ENCODE measurements at regions not wholly inside any gene's neighbourhood (a gene's known extent, or its start where the extent isn't known, plus 50 kb on each side); places are given as distances from the start of the nearest gene placed in this dataset.

DNA sequence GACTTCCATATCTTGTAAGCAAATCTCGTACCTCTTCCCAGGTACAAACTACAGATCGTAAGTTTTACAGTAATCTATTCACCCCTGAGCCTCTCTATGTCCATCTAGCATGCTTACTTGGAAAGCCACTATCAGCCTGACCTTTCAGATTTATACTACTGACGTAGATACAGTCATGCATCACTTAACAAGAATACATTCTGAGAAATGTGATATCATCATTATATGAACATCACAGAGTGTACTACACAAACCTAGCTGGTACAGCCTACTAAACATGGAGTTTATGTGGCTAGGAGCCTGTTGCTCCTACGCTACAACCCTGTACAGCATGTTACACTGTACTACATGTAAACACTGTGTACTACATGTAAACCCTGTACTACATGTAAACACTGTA is 293.2 kb upstream of the ZNF804A start:
- intact Hi-C loops (cut with DNase I; ENCODE audit: low total_unique reads): no loop called here
- no peaks in the 10 kb centered on the region for H3K9me3 ChIP-seq
- no peaks in the 10 kb centered on the region for H3K27me3 ChIP-seq
- H3K4me1 ChIP-seq: no peaks in the 10 kb centered on the region
- 66 to 82% (median 81%) methylated on average over 4 of the region's 4 CpGs for WGBS, 5 donors
- H3K36me3 ChIP-seq: no peaks in the 10 kb centered on the region
- no peak overlapping the region for H3K27ac ChIP-seq
- TF ChIP-seq POLR2AphosphoS5 (IDR thresholded peaks at IDR 0.05) (no peak), EP300 (IDR thresholded peaks at IDR 0.05) (no peak), POLR2A (IDR thresholded peaks at IDR 0.05) (no peak)
- TF ChIP-seq, protein P1, sequence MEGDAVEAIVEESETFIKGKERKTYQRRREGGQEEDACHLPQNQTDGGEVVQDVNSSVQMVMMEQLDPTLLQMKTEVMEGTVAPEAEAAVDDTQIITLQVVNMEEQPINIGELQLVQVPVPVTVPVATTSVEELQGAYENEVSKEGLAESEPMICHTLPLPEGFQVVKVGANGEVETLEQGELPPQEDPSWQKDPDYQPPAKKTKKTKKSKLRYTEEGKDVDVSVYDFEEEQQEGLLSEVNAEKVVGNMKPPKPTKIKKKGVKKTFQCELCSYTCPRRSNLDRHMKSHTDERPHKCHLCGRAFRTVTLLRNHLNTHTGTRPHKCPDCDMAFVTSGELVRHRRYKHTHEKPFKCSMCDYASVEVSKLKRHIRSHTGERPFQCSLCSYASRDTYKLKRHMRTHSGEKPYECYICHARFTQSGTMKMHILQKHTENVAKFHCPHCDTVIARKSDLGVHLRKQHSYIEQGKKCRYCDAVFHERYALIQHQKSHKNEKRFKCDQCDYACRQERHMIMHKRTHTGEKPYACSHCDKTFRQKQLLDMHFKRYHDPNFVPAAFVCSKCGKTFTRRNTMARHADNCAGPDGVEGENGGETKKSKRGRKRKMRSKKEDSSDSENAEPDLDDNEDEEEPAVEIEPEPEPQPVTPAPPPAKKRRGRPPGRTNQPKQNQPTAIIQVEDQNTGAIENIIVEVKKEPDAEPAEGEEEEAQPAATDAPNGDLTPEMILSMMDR (IDR thresholded peaks at IDR 0.05): no peak
- H3K4me3 ChIP-seq: no peak overlapping the region
- DNase-seq: no peak

DNA sequence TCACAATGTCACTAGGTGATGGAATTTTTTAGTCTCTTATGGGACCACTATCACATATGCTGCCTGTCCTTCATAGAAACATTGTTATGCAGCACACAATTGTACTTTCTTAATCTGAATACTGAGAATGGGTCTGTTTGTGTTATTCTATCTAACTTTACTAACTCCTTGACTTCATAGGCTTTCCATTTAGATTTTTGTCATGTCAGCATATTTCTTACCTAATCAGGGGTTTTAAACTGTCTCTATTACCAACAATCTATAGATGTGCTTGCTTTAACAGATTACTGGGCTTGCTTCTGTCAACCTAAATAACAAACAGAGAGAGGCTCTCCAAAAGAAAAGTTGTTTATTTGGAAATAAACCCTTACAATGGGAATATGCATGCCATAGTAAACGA is 289.6 kb upstream of the ZNF804A start:
- no peak overlapping the region for H3K27ac ChIP-seq
- TF ChIP-seq EP300 (IDR thresholded peaks at IDR 0.05) (no peak), POLR2A (IDR thresholded peaks at IDR 0.05) (no peak), POLR2AphosphoS5 (IDR thresholded peaks at IDR 0.05) (no peak)
- TF ChIP-seq, protein P1 (IDR thresholded peaks at IDR 0.05): no peak
- H3K4me3 ChIP-seq: no peak overlapping the region
- H3K4me1 ChIP-seq: no peaks in the 10 kb centered on the region
- no peaks in the 10 kb centered on the region for H3K36me3 ChIP-seq
- intact Hi-C loops (cut with DNase I; ENCODE audit: low total_unique reads): no loop called here
- H3K27me3 ChIP-seq: no peaks in the 10 kb centered on the region
- 57 to 79% (median 69%) methylated on average over 1 of the region's 1 CpG for WGBS, 5 donors
- no peak for DNase-seq
- H3K9me3 ChIP-seq: no peaks in the 10 kb centered on the region

DNA sequence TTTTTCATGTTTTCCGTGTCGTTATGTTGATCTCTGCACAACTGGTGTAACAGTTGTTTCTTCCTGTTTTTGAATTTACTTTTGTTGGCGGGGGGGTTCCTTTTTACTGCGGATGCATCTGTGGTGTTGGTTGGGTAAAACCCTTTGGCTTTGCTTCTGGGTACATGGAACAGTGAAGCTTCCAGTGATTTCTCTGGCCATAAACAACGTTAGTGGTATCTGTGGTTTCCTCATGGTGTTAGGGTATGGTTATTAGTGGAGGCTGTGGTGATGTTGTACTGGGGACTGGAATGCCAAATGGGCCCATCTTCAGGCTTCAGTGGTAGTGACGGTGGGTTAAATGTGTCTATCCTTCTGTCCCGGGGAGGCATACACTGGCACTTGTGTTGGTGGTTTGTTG is 285.4 kb upstream of the ZNF804A start:
- intact Hi-C loops (cut with DNase I; ENCODE audit: low total_unique reads): no loop called here
- no peak for TF ChIP-seq POLR2A (IDR thresholded peaks at IDR 0.05)
- no peak for TF ChIP-seq POLR2AphosphoS5 (IDR thresholded peaks at IDR 0.05)
- no peak for TF ChIP-seq EP300 (IDR thresholded peaks at IDR 0.05)
- TF ChIP-seq, protein P1 (IDR thresholded peaks at IDR 0.05): no peak
- no peak for DNase-seq
- Histone ChIP-seq H3K36me3 (no peaks in the 10 kb centered on the region), H3K9me3 (no peaks in the 10 kb centered on the region), H3K4me3 (no peak overlapping the region), H3K27me3 (no peaks in the 10 kb centered on the region), H3K4me1 (no peaks in the 10 kb centered on the region), H3K27ac (no peak overlapping the region)
- 83 to 90% (median 87%) methylated on average over 7 of the region's 7 CpGs for WGBS, 5 donors

DNA sequence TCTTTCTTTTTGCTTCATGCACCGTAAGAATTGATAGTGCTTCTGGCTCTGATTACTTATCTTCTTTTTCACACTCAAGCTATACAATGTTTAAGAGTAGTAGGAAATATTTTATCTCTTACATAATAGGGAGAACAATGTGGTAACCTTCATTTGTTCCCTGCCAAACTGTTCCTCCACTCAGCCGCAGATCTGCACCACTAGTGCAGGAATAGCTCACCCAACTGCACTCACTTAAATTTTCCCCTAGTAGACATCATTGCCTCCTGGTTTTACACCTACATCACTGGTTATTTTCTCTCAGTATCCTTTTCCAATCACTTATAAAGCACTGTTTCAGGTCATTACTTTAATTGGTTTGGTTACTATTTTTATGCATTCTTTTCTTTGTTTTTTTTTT is 283.5 kb upstream of the ZNF804A start:
- no peaks in the 10 kb centered on the region for H3K9me3 ChIP-seq
- H3K36me3 ChIP-seq: no peaks in the 10 kb centered on the region
- no peak for DNase-seq
- no peak overlapping the region for H3K27ac ChIP-seq
- no peaks in the 10 kb centered on the region for H3K4me1 ChIP-seq
- H3K27me3 ChIP-seq: no peaks in the 10 kb centered on the region
- WGBS, 5 donors: 41 to 66% (median 48%) methylated on average over 2 of the region's 2 CpGs
- H3K4me3 ChIP-seq: no peak overlapping the region
- intact Hi-C loops (cut with DNase I; ENCODE audit: low total_unique reads): no loop called here
- TF ChIP-seq POLR2A (IDR thresholded peaks at IDR 0.05) (no peak), POLR2AphosphoS5 (IDR thresholded peaks at IDR 0.05) (no peak), EP300 (IDR thresholded peaks at IDR 0.05) (no peak)
- TF ChIP-seq, protein P1 (IDR thresholded peaks at IDR 0.05): no peak
